ENCODE measurements at regions not wholly inside any gene's neighbourhood (a gene's known extent, or its start where the extent isn't known, plus 50 kb on each side); places are given as distances from the start of the nearest gene placed in this dataset.

- DNase-seq, result no peak
Observed at GRCh38 chr11:70574725-70575347, 176.5 kb downstream of the CTTN start.

- no peak for DNase-seq
Observed at GRCh38 chr11:70575396-70576060, 177.2 kb downstream of the CTTN start.

- no peak for DNase-seq
Observed at GRCh38 chr11:70577258-70577603, 178.9 kb downstream of the CTTN start.

- DNase-seq, result no peak
Observed at GRCh38 chr11:70577948-70578347, 179.6 kb downstream of the CTTN start.

GRCh38 chr11:70578371-70578770 is 180.0 kb downstream of the CTTN start:
- DNase-seq, result no peak

- DNase-seq, result no peak
Observed at GRCh38 chr11:70578831-70579230, 180.5 kb downstream of the CTTN start.

- DNase-seq, result no peak
Observed at GRCh38 chr11:70579316-70579955, 181.1 kb downstream of the CTTN start.

- DNase-seq, result no peak
Observed at GRCh38 chr11:70580036-70580805, 181.9 kb downstream of the CTTN start.

GRCh38 chr11:70581991-70582885 is 183.9 kb downstream of the CTTN start:
- no peak for DNase-seq

GRCh38 chr11:70582886-70583641 is 184.7 kb downstream of the CTTN start:
- DNase-seq, result no peak

GRCh38 chr11:70583781-70584218 is 185.5 kb downstream of the CTTN start:
- no peak for DNase-seq

- no peak for DNase-seq
Observed at GRCh38 chr11:70584498-70585235, 186.3 kb downstream of the CTTN start.

- no peak for DNase-seq
Observed at GRCh38 chr11:70585236-70585545, 186.9 kb downstream of the CTTN start.

- DNase-seq, result no peak
Observed at GRCh38 chr11:70586261-70587074, 188.1 kb downstream of the CTTN start.

GRCh38 chr11:70587075-70587389 is 188.7 kb downstream of the CTTN start:
- DNase-seq, result no peak

GRCh38 chr11:70590356-70590991 is 192.1 kb downstream of the CTTN start:
- DNase-seq, result no peak

GRCh38 chr11:70592641-70593165 is 194.4 kb downstream of the CTTN start:
- DNase-seq, result no peak

- no peak for DNase-seq
Observed at GRCh38 chr11:70593446-70593983, 195.2 kb downstream of the CTTN start.

GRCh38 chr11:70594031-70594430 is 195.7 kb downstream of the CTTN start:
- no peak for DNase-seq
